Pancreas (tissue), 10 donors: ENCODE measurements at regions not wholly inside any gene's neighbourhood (a gene's known extent, or its start where the extent isn't known, plus 50 kb on each side); places are given as distances from the start of the nearest gene placed in this dataset.

Experiments
- ATAC-seq, 4 donors: fragments of 200-7000 bp; cut with Tn5 transposase; one replicate each; pipeline versions ENCODE4 v1.8.0 to v1.9.1; 2020; ENCODE audit warnings: mild to moderate bottlenecking in 4 of 4, moderate library complexity in 4 of 4
- DNase-seq, 6 donors: peaks; one replicate each; pipeline ENCODE4 v3.0.0-alpha.2; 2020
- FAIRE-seq: peaks from 2 replicates; lab custom pipeline; 2012; peaks lifted over from hg19 to GRCh38; lab: Jason Lieb, UNC
- H3K27ac ChIP-seq, 4 donors: fragments of 200-600 bp; sonication (generic); 1 replicate in 3 of 4; 2 replicates in 1 of 4; pipeline versions ENCODE4 v1.5.0 to v1.8.0; 2020
- H3K27me3 ChIP-seq, 4 donors: fragments of 200-600 bp; one replicate each; pipeline ENCODE4 v1.8.0; 2021
- H3K36me3 ChIP-seq, 3 donors: fragments of 200-600 bp; sonication (generic) in 1 of 3; one replicate each; pipeline versions ENCODE4 v1.5.0 to v1.8.0; 2020 to 2021
- H3K4me1 ChIP-seq, 3 donors: fragments of 200-600 bp; one replicate each; pipeline ENCODE4 v1.8.0; 2021
- H3K4me3 ChIP-seq, 4 donors: fragments of 200-600 bp; sonication (generic) in 2 of 4; one replicate each; pipeline versions ENCODE4 v1.5.0 to v1.8.0; 2020 to 2021
- H3K9me3 ChIP-seq, 4 donors: fragments of 200-600 bp; one replicate each; pipeline ENCODE4 v1.8.0; 2021
- WGBS, 2 donors: extraction: QIAGEN DNeasy Blood & Tissue Kit; methylation state at CpG; one replicate each; pipeline ENCODE4 v1.1.7; 2013; 5-methylcytosine and 5-hydroxymethylcytosine counted together
- intact Hi-C, 3 donors: fragments of 100-400 bp; cut with DNase I; formaldehyde crosslinking; loops; one replicate each; pipeline versions ENCODE4 v1.11.1 to v1.14.2; 2022
- TF ChIP-seq, protein P1 (sequence below), 4 donors: fragments of 200-600 bp; sonication (generic) in 3 of 4; IDR thresholded peaks; one replicate each; pipeline versions ENCODE4 v1.5.0 to v1.8.0; 2021; ENCODE audit warnings: antibody characterized with exemption in 4 of 4
- donor health status: healthy with polysubstance abuse.
- donor health status: DM: no; HTN: no; CAD: no; lungs with moderate emphysema.
- donor health status: DM: no; HTN: no; CAD: no.
- donor health status: control.
- donor health status: control.
- donor health status: Bipolar disorder and iron deficiency.
- donor health status: DM: yes; HTN: yes; CAD: no.
- donor health status: DM: no; HTN: no; CAD: no.
- donor health status: DM: no; HTN: no; CAD: no.
- donor health status: DM: yes; HTN: yes; CAD: no.

DNA sequence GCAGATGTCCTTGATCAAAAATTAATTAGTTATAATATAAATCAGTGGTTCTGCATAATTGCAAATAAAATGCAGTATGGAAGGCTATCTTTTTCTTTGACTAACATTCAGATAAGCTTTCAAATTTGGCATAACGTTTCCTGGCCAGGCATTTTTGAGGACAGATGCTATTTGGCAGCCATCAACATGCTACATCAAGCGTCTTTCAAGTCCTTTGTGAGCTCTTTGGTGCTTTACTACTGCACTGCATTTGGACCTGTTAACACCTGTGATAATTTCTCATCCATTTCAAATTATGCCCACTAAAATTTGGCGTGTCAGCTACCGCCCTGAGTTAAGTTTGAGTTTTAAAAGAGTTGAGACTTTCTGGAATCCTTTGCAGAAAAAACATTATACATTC is 545.7 kb downstream of the STK39 start:
- 63 to 76% methylated on average over 4 of the region's 4 CpGs for WGBS, 2 donors
- Histone ChIP-seq H3K4me1 (no peaks in the 10 kb centered on the region), H3K9me3 (no peaks in the 10 kb centered on the region), H3K27me3 (no peaks in the 10 kb centered on the region), H3K27ac (no peak overlapping the region), H3K36me3 (no peaks in the 10 kb centered on the region), H3K4me3 (no peak overlapping the region)
- no peak for ATAC-seq
- no peak for FAIRE-seq
- no peak for DNase-seq
- intact Hi-C loops = no loop called here
- TF ChIP-seq, protein P1, sequence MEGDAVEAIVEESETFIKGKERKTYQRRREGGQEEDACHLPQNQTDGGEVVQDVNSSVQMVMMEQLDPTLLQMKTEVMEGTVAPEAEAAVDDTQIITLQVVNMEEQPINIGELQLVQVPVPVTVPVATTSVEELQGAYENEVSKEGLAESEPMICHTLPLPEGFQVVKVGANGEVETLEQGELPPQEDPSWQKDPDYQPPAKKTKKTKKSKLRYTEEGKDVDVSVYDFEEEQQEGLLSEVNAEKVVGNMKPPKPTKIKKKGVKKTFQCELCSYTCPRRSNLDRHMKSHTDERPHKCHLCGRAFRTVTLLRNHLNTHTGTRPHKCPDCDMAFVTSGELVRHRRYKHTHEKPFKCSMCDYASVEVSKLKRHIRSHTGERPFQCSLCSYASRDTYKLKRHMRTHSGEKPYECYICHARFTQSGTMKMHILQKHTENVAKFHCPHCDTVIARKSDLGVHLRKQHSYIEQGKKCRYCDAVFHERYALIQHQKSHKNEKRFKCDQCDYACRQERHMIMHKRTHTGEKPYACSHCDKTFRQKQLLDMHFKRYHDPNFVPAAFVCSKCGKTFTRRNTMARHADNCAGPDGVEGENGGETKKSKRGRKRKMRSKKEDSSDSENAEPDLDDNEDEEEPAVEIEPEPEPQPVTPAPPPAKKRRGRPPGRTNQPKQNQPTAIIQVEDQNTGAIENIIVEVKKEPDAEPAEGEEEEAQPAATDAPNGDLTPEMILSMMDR (IDR thresholded peaks at IDR 0.05) = no peak

DNA sequence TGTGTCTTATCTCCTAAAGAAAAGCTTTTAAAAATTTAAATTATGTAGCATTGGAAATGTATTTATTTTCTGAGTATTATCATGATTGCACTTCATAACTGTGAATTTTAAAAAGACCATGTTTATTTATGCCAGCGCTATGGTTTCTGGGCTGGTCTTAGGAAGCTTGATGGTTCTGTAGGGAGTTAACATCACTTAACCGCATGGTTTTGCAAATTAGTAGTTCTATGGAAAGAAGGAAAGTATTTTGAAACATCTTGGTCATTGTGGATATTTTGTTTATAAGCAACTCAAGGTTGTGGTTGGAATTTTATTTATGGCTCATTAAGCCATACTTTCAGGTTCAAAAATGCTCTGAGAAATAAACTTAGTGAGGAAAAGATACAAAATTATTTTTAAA is 549.4 kb downstream of the STK39 start:
- intact Hi-C loops = no loop called here
- ATAC-seq = no peak
- FAIRE-seq = no peak
- Histone ChIP-seq H3K36me3 (no peaks in the 10 kb centered on the region), H3K9me3 (no peaks in the 10 kb centered on the region), H3K27ac (no peak overlapping the region), H3K4me1 (no peaks in the 10 kb centered on the region), H3K27me3 (no peaks in the 10 kb centered on the region), H3K4me3 (no peak overlapping the region)
- no peak for DNase-seq
- TF ChIP-seq, protein P1 (IDR thresholded peaks at IDR 0.05) = no peak
- 89% methylated on average over 2 of the region's 2 CpGs for WGBS, 2 donors

DNA sequence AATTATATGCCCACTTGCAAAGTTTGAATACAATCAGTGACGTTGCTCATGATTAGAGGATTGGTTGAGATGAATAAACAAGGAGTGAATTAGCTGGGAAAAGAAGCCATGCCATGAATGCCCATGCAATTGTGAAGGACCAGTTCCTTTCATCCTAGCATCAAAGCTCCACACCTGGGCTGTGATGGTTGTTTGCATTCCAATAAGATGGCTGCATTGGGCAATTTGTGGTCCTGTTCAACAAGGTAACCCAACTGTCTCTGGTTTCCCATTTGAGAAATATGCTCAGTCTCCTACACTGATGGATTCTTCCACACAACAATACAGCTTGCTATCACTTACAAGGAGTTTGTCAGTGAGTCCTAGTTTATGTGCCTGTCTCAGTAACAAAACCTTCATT is 550.2 kb downstream of the STK39 start:
- Histone ChIP-seq H3K4me1 (no peaks in the 10 kb centered on the region), H3K4me3 (no peak overlapping the region), H3K36me3 (no peaks in the 10 kb centered on the region), H3K9me3 (no peaks in the 10 kb centered on the region), H3K27ac (no peak overlapping the region), H3K27me3 (no peaks in the 10 kb centered on the region)
- DNase-seq = no peak
- FAIRE-seq = no peak
- WGBS, 2 donors = 69 to 82% methylated on average over 1 of the region's 1 CpG
- intact Hi-C loops = no loop called here
- TF ChIP-seq, protein P1 (IDR thresholded peaks at IDR 0.05) = no peak
- ATAC-seq = no peak

DNA sequence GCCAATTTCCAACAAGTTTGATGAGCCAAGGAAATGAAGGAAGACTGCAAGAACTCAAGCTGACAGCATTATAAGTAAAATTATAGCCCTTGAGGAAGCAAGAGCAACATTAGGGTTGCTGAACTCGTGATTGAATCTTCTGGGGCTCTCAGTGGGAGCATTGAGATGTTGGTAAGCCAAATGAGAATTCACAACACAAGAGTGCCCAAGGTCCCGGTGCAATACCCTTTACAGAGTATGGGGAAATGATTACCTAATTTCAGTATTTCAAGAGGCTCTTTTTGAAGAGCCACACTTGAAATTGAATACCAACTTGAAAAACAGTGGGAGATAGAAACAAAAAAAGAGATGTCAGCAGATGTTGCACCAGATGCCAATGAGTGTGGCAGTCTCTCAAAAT is 554.5 kb downstream of the STK39 start:
- Histone ChIP-seq H3K27me3 (no peaks in the 10 kb centered on the region), H3K4me1 (no peaks in the 10 kb centered on the region), H3K27ac (no peak overlapping the region), H3K36me3 (no peaks in the 10 kb centered on the region), H3K9me3 (no peaks in the 10 kb centered on the region), H3K4me3 (no peak overlapping the region)
- intact Hi-C loops = no loop called here
- ATAC-seq (no peak), DNase-seq (no peak), FAIRE-seq (no peak)
- TF ChIP-seq, protein P1 (IDR thresholded peaks at IDR 0.05) = no peak
- 69 to 71% methylated on average over 2 of the region's 2 CpGs for WGBS, 2 donors

DNA sequence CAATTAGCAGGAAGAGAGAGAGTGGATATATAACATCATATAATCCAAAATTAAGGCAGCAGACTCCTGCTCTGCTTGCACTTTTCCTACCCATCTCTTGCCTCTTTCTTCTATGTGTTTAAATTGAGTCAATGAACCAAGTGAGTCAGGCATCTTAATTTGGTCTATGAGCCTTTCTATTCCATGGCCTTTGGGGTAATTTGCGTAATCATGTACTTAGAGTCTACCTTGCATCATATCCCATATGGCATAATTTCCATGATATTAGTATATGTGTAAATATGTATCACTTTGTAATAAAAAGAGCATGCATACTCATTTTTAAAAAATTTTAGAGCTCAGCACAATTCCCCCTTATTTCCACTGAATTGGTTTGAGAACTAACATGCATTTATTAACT is 555.2 kb downstream of the STK39 start:
- no peaks in the 10 kb centered on the region for H3K36me3 ChIP-seq
- H3K9me3 ChIP-seq = no peaks in the 10 kb centered on the region
- H3K27me3 ChIP-seq = no peaks in the 10 kb centered on the region
- intact Hi-C loops = no loop called here
- DNase-seq (no peak), ATAC-seq (no peak), FAIRE-seq (no peak)
- no peak overlapping the region for H3K27ac ChIP-seq
- no peak overlapping the region for H3K4me3 ChIP-seq
- TF ChIP-seq, protein P1 (IDR thresholded peaks at IDR 0.05) = no peak
- 90 to 98% methylated on average over 1 of the region's 1 CpG for WGBS, 2 donors
- no peaks in the 10 kb centered on the region for H3K4me1 ChIP-seq
